ENCODE measurements at regions not wholly inside any gene's neighbourhood (a gene's known extent, or its start where the extent isn't known, plus 50 kb on each side); places are given as distances from the start of the nearest gene placed in this dataset.
"Not testable (repeated sequence)": the region's sequence is repeated elsewhere in the genome, so short reads cannot be mapped to it uniquely, and the experiment has no call there.

DNA sequence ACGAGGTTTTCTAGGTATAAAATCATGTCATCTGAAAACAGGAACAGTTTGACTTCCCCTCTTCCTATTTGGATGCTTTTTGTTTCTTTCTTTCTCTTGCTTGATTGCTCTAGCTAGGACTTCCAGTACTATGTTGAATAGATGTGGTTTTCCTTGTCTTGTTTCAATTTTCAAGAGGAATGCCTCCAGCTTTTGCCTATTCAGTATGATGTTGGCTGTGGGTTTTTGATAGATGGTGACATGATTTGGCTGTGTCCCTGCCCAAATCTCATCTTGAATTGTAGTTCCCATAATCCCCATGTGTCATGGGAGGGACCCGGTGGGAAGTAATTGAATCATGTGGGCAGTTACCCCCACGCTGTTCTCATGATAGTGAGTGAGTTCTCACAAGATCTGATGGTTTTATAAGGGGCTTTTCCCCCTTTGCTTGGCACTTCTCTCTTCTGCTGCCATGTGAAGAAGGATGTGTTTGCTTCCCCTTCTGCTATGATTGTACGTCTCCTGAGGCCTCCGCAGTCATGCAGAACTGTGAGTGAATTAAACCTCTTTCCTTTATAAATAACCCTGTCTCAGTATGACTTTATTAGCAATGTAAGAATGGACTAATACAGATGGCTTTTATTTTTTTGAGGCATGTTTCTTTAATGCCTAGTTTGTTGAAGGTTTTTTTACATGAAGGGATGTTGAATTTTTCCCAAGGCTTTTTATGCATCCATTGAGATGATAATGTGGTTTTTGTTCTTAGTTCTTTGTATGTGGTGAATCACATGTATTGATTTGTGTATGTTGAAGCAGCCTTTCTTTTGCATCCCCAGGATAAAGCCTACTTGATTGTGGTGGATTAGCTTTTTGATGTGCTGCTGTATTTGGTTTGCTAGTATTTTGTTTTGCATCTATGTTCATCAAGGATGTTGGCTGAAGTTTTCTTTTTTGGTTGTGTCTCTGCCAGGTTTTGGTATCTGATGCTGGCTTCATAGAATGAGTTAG lies 239.1 kb downstream of the THBS2 start:
- DNase-seq (ENCODE audit: low spot score) = no peak

DNA sequence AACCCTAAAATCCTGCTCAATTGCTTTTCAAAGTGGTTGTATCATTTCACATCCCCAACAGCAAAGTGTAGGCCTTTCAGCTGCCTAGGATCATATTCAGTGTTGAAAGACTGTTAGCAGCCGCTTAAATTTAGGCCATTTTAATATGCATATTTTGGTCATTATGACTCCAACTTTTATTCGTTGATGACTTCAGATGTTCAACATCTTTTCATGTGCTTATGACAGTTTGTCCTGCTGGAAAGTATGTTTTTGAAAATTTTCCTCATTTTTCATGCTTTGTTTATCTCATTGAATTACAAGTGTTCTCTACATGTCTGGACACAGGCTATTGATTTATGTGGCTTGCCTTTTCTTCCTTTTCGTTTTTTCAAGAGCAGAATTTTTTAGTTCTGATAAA lies 244.0 kb downstream of the THBS2 start:
- DNase-seq (ENCODE audit: low spot score) = no peak

DNA sequence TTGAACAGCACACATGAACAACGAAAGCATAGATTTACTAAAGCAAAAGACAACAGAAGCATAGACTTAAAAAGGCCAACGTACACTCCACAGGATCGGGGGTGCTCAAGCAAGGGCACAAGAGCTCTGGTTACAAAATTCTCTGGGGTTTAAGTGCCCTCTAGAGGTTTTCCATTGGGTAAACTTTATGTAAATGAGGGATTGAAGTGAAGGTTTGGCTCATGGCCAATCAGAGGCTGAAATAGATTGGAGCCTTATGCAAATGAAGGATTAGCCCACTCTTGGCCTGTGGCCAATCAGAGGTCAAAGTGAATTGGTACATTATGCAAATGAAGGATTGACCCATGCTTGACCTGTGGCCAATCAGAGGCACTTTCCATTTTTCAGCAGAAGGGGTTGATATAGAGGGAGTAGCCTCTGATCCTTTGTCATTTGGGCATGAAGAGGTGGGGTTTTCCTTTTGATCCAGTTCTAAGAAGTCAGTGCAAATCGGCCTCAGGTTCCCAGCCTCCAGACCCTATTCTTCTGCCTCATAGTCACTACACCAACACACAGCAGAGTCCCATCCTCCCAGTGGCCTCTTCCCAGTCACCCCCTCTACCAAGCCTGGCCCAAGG lies 244.9 kb downstream of the THBS2 start:
- no peak for DNase-seq (ENCODE audit: low spot score)

DNA sequence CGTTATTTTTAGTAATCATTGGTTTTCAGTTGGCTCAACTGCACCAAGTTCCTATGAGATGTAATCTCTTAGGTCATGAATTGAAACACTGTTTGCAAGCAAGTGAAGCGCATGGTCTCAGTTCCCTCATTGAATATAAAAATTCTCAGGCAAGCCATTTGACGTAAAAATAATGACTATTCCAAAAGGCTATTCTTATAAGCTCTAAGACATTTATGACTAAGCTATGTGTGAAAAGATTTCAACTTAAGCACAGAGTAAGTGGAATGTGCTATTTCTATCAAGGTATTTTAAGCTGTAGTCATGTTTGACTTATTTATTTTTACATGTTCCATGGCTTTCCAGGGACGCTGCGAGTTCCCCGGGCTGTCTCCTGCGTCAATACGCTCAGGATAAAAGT lies 248.5 kb downstream of the THBS2 start:
- DNase-seq (ENCODE audit: low spot score) = no peak

DNA sequence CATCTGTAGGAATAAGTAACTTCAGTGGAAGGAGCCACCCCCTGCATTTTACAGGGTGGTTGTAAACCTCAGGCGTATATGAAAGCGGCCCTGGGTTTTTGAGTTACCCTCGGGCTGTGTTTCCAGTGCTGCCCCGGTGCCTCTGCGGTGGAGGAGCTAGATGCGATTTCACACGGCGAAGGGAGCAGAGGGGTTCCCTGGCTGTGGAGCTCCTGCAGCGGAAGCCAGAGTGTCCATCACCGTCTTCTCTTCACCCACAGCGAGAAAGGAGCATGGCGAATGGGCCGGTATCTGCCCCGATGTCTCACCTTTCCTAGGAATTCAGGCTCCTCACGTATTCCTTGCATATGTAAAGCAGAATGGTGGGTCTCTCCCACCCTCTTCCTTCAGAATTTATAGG lies 253.6 kb downstream of the THBS2 start:
- no peak for DNase-seq (ENCODE audit: low spot score)

DNA sequence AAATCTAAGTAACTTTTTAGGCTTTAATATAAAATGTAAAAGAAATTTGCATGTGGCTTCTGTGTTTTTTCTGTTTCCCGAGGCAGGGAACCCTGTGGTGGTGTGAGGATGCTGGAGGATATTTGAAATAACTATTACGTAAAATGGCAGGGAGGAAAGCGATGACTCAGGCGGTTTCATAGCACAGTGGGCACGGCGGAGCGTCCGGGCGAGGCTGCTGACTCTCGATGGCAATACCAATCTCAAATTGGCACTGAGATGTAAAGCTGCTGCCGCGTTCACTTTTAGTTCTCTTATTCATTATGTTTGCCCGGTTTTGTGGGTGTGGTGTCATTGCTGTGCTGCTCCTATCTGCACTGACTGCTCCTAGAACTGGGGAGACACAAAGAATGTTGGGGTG lies 254.3 kb downstream of the THBS2 start:
- no peak for DNase-seq (ENCODE audit: low spot score)

DNA sequence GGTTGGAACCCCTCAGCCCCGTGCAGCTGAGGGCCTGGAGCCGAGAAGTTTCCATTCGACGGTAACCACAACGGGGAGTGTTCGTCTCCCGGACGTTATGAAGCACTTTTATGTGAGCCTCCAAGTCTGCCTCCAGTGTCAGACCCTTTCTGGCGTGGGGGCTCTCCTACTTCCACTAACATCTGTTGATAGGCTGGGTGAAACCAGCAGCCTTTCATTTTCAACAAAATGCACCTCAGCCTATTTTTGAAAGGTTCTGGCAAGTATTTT lies 257.4 kb downstream of the THBS2 start:
- no peak for DNase-seq (ENCODE audit: low spot score)

DNA sequence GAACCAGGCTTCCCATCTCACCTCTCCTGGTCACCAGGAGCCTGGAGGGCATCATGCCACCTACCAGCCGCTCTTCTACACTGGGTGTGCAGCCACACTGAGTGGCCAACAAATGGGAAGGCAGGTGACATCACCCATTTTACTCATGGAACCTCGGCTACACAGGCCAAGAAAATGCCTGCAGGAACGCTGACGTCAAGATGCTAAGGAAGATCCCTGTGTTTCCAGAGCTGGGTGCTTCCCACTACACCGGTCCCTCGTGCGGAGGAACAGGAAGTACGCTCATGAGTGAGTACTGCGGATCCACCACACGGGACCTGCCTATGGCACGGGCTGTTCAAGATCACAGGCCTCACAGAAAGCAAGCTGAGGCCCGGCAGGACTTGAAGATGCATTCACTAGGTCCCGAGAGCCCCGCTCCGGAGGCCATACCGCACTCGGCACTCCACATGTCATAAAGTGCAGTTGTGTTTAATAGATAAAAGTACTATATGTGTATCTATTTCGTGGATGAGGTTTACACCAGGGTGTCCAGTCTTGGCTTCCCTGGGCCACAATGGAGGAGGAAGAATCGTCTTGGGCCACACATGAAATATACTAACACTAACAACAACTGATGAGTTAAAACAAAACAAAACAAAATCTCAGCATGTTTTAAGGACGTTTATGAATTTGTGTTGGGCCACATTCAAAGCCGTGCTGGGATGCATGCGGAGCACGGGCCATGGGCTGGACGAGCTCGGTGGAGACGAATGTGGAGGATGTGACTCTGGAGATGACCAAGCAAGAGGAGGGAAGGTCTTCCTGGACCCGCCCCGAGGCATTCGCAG lies 257.9 kb downstream of the THBS2 start:
- no peak for DNase-seq (ENCODE audit: low spot score)

DNA sequence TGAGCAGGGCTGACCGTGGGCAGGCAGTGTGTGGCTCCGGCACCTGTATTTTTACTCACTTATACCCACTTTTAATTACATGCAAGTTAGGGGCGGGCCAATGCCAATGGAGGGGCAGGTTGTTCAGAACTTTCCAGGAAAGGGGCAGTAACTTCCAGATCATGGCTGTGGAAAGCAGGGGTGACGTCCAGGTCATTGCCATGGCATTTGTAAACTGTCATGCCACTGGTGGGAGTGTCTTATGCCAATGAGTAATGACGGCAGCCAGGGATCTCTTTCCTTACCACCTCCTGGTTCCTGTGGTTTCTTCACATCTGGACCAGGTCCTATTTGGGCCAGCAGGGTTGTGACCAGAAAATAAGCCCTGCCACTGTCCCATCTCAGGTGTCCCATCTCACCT lies 258.7 kb downstream of the THBS2 start:
- no peak for DNase-seq (ENCODE audit: low spot score)

DNA sequence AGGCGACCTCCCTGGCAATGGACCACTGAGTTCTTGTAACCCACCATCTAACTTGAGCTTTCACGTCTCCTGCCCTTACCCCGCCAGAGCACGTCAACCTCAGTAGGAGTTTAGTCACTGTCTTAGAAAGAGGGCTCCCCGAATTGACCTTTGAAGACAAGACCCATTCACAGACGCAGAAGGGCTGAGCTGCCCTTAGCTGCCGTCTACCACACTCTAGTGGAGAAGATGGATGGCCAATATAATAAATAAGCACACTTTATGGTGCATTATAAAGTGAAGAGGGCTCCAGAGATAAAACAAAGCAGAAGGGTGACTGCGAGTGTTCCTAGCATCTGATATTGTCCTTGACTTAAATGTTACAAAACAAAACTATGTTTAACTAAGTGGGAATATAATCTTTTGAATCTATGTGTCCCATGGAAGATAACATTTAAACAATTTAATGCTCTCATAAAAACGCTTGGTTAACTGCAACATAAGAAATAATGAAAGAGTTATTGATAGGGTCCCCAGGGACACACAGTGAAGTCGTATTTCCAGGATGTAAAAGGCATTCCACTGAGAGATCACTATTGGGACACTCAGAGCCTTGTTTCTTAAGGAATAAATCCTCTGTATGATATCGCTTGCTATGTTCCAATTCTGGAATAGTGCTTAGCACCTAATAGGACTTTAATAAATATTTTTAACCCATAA lies 261.1 kb downstream of the THBS2 start:
- no peak for DNase-seq (ENCODE audit: low spot score)

DNA sequence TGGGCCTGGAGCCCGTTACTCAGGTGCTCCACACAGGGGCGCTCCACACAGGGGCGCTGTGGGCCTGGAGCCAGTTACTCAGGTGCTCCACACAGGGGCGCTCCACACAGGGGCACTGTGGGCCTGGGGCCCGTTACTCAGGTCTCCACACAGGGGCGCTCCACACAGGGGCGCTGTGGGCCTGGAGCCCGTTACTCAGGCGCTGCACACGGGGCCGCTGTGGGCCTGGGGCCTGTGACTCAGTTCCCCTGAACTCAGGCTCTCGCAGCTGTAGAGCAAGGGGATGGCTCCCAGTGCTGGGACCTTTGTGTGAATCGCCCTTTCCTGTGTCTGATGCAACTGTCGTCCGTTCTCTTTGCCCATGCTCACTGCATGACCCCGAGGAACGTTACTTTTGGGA lies 262.0 kb downstream of the THBS2 start:
- not testable (repeated sequence) for DNase-seq (ENCODE audit: low spot score)

DNA sequence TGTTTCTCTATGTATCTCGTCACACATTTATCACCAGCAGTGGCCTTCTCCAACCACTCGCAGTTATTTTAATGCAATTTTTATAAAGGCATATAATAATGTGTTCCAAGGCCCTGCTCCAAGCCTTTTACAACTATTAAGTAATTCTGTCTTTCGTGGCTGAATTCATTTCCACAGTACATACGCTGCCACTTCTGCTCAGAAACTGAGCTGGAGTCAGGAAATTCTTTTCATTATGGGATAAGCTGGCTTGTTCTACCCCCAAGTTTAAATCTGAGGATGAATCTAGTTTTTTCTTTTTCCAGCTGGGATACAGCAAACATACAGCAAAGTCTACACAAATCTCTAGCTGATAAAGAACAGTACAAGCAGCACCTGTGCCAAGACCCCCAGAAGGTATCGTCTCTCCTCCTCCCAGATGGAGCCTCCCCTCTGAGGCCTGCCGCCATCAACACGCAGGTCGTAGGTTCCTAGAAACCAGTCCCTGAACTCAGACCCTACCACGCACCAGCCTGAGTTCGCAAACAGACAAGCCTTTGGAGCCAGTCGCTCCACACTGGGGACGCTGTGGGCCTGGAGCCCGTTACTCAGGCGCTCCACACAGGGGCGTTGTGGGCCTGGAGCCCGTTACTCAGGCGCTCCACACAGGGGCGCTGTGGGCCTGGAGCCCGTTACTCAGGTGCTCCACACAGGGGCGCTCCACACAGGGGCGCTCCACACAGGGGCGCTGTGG lies 263.5 kb downstream of the THBS2 start:
- no peak for DNase-seq (ENCODE audit: low spot score)

DNA sequence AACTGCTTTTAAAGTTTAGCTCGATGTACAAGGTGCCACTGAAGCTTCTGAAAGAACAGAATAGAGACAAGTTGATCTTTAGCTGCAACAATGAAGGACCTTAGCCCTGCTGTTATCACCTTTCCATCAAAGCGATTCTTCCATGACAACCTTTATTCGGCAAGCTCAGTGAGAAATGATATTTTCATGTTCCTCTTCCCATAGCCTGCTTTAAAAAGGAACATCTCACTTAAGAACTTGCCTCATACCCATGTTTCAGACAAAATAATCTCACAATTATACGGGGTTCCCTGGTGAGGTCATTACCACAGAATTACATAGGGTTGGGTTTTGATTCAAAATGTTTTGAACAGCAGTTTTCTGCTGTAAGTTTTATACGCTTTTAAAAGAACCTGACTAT lies 264.2 kb downstream of the THBS2 start:
- no peak for DNase-seq (ENCODE audit: low spot score)

DNA sequence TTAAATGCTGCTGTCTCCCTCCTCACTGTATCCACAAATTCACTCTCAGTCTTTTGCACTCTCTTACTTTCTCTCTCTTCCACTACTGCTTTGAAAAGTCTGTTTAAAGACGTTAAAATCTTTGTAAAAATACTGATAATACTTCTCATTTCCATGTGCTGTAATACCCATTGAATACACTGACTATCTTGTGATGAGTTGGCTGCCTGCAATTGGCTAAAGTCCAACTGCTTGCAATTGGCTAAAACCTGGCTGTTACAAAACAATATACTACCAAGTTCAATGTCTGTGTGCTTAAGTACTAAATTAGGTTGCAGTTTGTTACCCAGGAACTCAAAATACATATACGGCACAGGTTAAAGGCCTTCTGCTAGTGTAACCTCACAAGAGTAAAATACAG lies 264.8 kb downstream of the THBS2 start:
- no peak for DNase-seq (ENCODE audit: low spot score)

DNA sequence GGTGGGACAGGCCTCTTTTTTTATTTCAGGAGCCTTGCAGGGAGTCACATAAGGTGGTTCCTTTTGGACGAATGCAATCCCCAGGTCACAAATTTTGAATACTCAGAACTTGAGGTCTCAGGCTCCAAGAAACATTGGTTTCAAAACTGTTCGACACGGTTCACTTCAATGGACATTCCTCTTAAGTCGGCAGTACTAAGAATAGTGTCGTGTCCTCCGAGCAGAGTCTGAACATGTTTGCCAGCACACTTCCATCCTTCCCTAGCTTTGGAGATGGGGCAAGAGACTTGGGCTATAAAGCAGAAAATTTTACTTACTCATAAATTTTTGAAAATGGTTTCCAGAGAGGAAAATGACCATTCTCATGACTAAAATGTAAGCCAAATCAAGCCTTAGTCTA lies 265.4 kb downstream of the THBS2 start:
- no peak for DNase-seq (ENCODE audit: low spot score)

DNA sequence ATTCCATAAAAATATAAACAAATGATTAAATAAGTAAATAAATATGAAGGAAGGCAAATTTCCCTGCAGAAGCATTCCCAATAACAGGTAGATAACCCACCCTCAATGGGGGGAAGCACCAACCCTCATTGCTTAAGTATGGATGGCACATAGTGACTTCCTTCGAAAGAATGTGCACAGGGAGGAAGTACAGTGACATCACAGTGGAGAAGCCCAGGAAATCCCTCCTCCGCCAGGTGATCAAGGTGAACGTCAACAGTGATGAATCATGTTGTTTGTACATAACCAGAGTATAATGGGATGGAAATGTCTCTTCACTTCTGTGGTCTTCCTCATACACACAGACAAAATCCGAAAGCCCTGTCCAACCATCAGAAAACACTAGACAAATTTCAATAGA lies 267.9 kb downstream of the THBS2 start:
- DNase-seq (ENCODE audit: low spot score) = no peak

DNA sequence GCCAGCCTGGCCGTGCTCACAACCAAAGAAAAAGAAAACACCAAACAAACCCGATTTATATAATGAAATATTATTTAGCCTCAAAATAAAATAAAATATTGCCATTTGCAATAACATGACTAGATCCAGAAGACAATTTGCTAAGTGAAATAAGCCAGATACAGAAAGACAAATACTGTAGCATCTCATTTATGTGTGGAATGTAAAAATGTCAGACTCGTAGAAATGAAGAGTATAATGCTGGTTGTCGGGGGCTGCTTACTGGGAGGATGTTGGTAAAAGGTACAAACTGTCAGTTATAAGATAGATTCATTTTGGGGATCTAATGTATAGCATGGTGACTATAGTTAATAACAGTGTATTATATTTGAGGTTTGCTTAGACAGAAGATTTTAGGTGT lies 269.7 kb downstream of the THBS2 start:
- DNase-seq (ENCODE audit: low spot score) = no peak

DNA sequence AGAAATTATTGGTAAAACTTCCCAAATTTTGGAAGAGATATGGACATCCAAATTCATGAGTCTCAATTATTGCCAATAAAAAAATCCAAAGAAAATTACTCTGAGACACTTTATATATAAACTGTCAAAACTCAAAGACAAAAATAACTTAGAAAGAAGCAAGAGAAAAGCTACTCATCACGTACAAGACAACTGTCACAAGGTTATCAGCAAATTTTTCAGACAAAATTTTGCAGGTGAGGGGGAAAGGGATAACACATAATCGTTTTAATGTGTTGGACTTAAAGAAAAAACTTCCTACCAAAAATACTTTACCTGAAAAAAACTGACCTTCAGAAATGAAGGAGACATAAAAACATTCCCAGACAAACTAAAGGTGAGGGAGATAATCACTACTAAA lies 272.5 kb downstream of the THBS2 start:
- no peak for DNase-seq (ENCODE audit: low spot score)

DNA sequence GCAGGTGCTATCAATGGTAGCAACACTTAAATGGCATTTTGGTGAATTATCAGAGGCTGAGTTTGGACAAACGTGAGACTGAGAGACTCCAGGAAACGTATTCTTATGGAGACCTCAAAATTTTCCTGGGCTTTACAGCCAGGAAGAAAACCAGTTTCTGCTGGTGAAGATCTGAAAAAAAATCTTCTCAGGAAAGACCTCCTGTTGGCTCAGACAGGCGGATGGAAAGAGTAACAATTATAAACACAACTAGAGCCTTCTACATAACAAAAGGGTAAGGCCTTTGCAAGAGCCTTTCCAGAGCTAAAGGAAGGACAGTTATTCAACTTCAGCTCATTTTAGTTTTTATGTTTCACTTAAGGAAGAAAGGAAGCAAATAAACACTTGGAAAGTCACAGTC lies 274.4 kb downstream of the THBS2 start:
- no peak for DNase-seq (ENCODE audit: low spot score)

DNA sequence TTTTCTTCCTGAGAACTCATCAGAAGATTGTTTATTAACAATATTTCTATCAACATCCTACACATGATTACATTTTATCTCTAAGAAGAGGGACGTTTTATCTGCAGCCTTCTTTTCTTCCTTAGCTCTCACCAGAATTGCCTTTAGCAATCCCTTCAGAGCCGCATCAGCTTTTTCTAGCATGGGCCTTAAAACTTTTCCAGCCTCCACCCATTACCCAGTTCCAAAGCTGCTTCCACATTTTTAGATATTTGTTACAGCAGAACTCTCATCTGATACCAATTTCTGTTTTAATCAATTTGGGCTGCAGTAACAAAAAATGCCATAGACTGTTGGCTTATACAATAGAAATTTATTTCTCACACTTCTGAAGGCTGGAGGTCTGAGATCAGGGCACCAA lies 281.5 kb downstream of the THBS2 start:
- no peak for DNase-seq (ENCODE audit: low spot score)

DNA sequence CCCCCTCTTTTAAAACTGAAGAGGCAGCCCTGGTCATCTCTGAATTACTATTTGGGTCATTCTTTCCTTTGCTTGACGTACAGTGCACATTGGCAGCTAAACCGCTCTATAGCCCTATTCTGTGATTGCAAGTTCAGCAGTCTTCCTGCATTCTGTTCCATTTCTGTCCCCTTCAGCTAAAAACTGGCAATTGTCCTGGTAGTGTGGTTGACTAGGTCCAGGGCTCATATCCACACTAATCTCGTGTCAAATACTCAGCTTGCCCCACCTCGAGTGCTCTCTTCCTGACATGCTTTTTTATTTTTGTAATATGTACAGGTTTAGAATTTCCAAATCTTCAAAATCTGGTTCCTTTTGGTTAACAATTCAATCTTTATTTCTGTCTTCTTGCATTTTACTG lies 282.1 kb downstream of the THBS2 start:
- DNase-seq (ENCODE audit: low spot score) = no peak

DNA sequence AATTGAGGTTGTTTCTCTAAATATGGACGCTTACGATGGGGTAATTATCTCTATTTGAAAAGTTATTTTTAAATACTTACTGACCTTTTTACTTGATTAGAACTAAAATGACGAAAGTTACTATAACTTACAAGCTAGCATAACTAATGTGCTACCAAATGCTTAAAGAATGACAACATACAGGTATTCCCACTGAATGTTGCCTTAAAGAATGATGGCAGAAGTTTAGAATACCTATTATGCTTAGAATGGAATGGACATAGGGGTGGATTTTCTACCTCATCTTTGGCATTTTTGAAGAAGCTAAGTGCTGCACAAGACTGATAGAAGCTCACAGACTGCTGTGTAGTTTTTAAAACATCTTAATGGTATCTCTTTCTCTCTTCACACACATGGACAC lies 284.8 kb downstream of the THBS2 start:
- DNase-seq (ENCODE audit: low spot score) = no peak
